H1 (cell line): ENCODE measurements at regions not wholly inside any gene's neighbourhood (a gene's known extent, or its start where the extent isn't known, plus 50 kb on each side); places are given as distances from the start of the nearest gene placed in this dataset.

ENCODE experiments used
- BRCA1 ChIP-seq: IDR thresholded peaks from 2 replicates; pipeline ENCODE4 v1.6.1; 2012; ENCODE audit warnings: low read depth, low read length, improper control_type of control experiment
- CBX8 ChIP-seq: fragments of 300-800, 300-1000 bp; sonication (generic); IDR thresholded peaks from 2 replicates; pipeline ENCODE4 v1.7.1; 2016; ENCODE audit warnings: low read depth, low read length, borderline replicate concordance
- CHD7 ChIP-seq: fragments of 300-600 bp; sonication (generic); IDR thresholded peaks from 2 replicates; pipeline ENCODE4 v1.7.1; 2012; ENCODE audit warnings: low read length, moderate library complexity, mild to moderate bottlenecking, inconsistent platforms; ENCODE audit not compliant: insufficient replicate concordance
- CTBP2 ChIP-seq: IDR thresholded peaks from 2 replicates; pipeline ENCODE4 v1.7.0; 2011; ENCODE audit warnings: borderline replicate concordance, mild to moderate bottlenecking, moderate library complexity, mixed read lengths, low read length; ENCODE audit not compliant: insufficient read depth, insufficient read length
- EP300 ChIP-seq, 2 experiments: IDR thresholded peaks; 1 replicate in 1 of 2; 2 replicates in 1 of 2; pipeline ENCODE4 v1.6.1; 2011 to 2012; ENCODE audit warnings: low read depth in 2 of 2, low read length in 2 of 2, mild to moderate bottlenecking in 2 of 2, borderline replicate concordance in 1 of 2, inconsistent platforms in 1 of 2, moderate library complexity in 1 of 2
- HDAC2 ChIP-seq, 2 experiments: fragments of 300-600 bp in 1 of 2; sonication (generic) in 1 of 2; IDR thresholded peaks; 2 replicates each; pipeline ENCODE4 v1.6.1; 2011 to 2012; ENCODE audit warnings: low read depth in 2 of 2, low read length in 2 of 2, mild to moderate bottlenecking in 2 of 2, moderate library complexity in 2 of 2, borderline replicate concordance in 1 of 2, inconsistent platforms in 1 of 2
- JUN ChIP-seq: IDR thresholded peaks from 2 replicates; pipeline ENCODE4 v1.6.1; 2011; ENCODE audit warnings: low read depth, mild to moderate bottlenecking, improper control_type of control experiment, low read length
- POU5F1 ChIP-seq: IDR thresholded peaks from 2 replicates; pipeline ENCODE4 v1.6.1; 2011; ENCODE audit warnings: low read depth, mild to moderate bottlenecking, low read length, moderate library complexity
- RNF2 ChIP-seq: fragments of 200-900, 300-1000 bp; sonication (generic); IDR thresholded peaks from 2 replicates; pipeline ENCODE4 v1.7.1; 2016; ENCODE audit warnings: borderline replicate concordance, low read depth, mild to moderate bottlenecking, antibody characterized with exemption, low read length; ENCODE audit not compliant: poor library complexity, severe bottlenecking; ENCODE audit errors: missing control alignments
- SP2 ChIP-seq: IDR thresholded peaks from 2 replicates; pipeline ENCODE4 v1.6.1; 2012; ENCODE audit warnings: mild to moderate bottlenecking, low read length, inconsistent platforms
- SP4 ChIP-seq: IDR thresholded peaks from 2 replicates; pipeline ENCODE4 v1.6.1; 2012; ENCODE audit warnings: low read length, inconsistent platforms

GRCh38 chr12:38547586-38547985 is 231.0 kb downstream of the ALG10B start (continued):
- no peak for TF ChIP-seq CHD7
- TF ChIP-seq RNF2 = no peak
- TF ChIP-seq CTBP2 = no peak
- TF ChIP-seq EP300 (IDR thresholded peaks at IDR 0.05; ENCODE audit: borderline replicate concordance in 1 of 2, low read depth in 2 of 2, low read length in 2 of 2) = no peak
- no peak for TF ChIP-seq HDAC2 (IDR thresholded peaks at IDR 0.05; ENCODE audit: borderline replicate concordance in 1 of 2, low read depth in 2 of 2, low read length in 2 of 2)
- TF ChIP-seq JUN = no peak
- no peak for TF ChIP-seq SP4
- no peak for TF ChIP-seq POU5F1
- TF ChIP-seq BRCA1 = no peak
- TF ChIP-seq SP2 = no peak
- no peak for TF ChIP-seq CBX8
